ENCODE measurements at regions not wholly inside any gene's neighbourhood (a gene's known extent, or its start where the extent isn't known, plus 50 kb on each side); places are given as distances from the start of the nearest gene placed in this dataset.

- H3K9me3 ChIP-seq = peaks cover 0 to 45% (median 29%) of the 10 kb centered on the region in 4 donors
- no peak overlapping the region for H3K27ac ChIP-seq (replicated peaks in 1 of 4)
- TF ChIP-seq CTCF (IDR thresholded peaks at IDR 0.05) = no peak
- no peak for TF ChIP-seq EP300 (IDR thresholded peaks at IDR 0.05)
- no peak for TF ChIP-seq POLR2AphosphoS5 (IDR thresholded peaks at IDR 0.05)
- TF ChIP-seq POLR2A (IDR thresholded peaks at IDR 0.05; ENCODE audit: low read depth) = no peak
- no peak for DNase-seq (ENCODE audit: extremely low spot score)
- no peaks in the 10 kb centered on the region for H3K27me3 ChIP-seq
- H3K36me3 ChIP-seq = no peaks in the 10 kb centered on the region
- 88% methylated on average over 4 of the region's 13 CpGs for WGBS
- H3K4me3 ChIP-seq = no peak overlapping the region
- no peaks in the 10 kb centered on the region for H3K4me1 ChIP-seq
- intact Hi-C loops (cut with DNase I) = no loop called here
Observed at GRCh38 chr5:89777758-89778157, 631.8 kb downstream of the CETN3 start.

- no peaks in the 10 kb centered on the region for H3K36me3 ChIP-seq
- no peak for DNase-seq (ENCODE audit: extremely low spot score)
- WGBS = 81% methylated on average over 2 of the region's 2 CpGs
- H3K27me3 ChIP-seq = no peaks in the 10 kb centered on the region
- TF ChIP-seq POLR2A (IDR thresholded peaks at IDR 0.05; ENCODE audit: low read depth) (no peak), CTCF (IDR thresholded peaks at IDR 0.05) (no peak), POLR2AphosphoS5 (IDR thresholded peaks at IDR 0.05) (no peak), EP300 (IDR thresholded peaks at IDR 0.05) (no peak)
- intact Hi-C loops (cut with DNase I) = no loop called here
- no peak overlapping the region for H3K4me3 ChIP-seq
- no peaks in the 10 kb centered on the region for H3K4me1 ChIP-seq
- no peaks in the 10 kb centered on the region for H3K9me3 ChIP-seq
- H3K27ac ChIP-seq (replicated peaks in 1 of 4) = no peak overlapping the region
Observed at GRCh38 chr5:89769975-89770374, 639.6 kb downstream of the CETN3 start.

- Histone ChIP-seq H3K27me3 (no peaks in the 10 kb centered on the region), H3K36me3 (no peaks in the 10 kb centered on the region), H3K27ac (replicated peaks in 1 of 4) (no peak overlapping the region), H3K4me1 (peaks cover 0 to 15% (median 3%) of the 10 kb centered on the region in 4 donors), H3K4me3 (no peak overlapping the region), H3K9me3 (no peaks in the 10 kb centered on the region)
- intact Hi-C loops (cut with DNase I) = no loop called here
- TF ChIP-seq EP300 (IDR thresholded peaks at IDR 0.05) (no peak), POLR2AphosphoS5 (IDR thresholded peaks at IDR 0.05) (no peak), CTCF (IDR thresholded peaks at IDR 0.05) (no peak), POLR2A (IDR thresholded peaks at IDR 0.05; ENCODE audit: low read depth) (no peak)
- DNase-seq (ENCODE audit: extremely low spot score) = no peak
- 65% methylated on average over 1 of the region's 1 CpG for WGBS
Observed at GRCh38 chr5:89759802-89760201, 649.8 kb downstream of the CETN3 start.

GRCh38 chr5:89758146-89758545 is 651.4 kb downstream of the CETN3 start:
- no peaks in the 10 kb centered on the region for H3K27me3 ChIP-seq
- H3K36me3 ChIP-seq = no peaks in the 10 kb centered on the region
- no peak overlapping the region for H3K4me3 ChIP-seq
- intact Hi-C loops (cut with DNase I) = no loop called here
- no peak overlapping the region for H3K27ac ChIP-seq (replicated peaks in 1 of 4)
- H3K9me3 ChIP-seq = no peaks in the 10 kb centered on the region
- TF ChIP-seq EP300 (IDR thresholded peaks at IDR 0.05) (no peak), POLR2AphosphoS5 (IDR thresholded peaks at IDR 0.05) (no peak), CTCF (IDR thresholded peaks at IDR 0.05) (no peak), POLR2A (IDR thresholded peaks at IDR 0.05; ENCODE audit: low read depth) (no peak)
- H3K4me1 ChIP-seq = peaks cover 0 to 15% (median 3%) of the 10 kb centered on the region in 4 donors
- no peak for DNase-seq (ENCODE audit: extremely low spot score)

- WGBS = 59% methylated on average over 5 of the region's 5 CpGs
- no peaks in the 10 kb centered on the region for H3K9me3 ChIP-seq
- no peaks in the 10 kb centered on the region for H3K36me3 ChIP-seq
- no peak overlapping the region for H3K4me3 ChIP-seq
- intact Hi-C loops (cut with DNase I) = no loop called here
- no peak overlapping the region for H3K27ac ChIP-seq (replicated peaks in 1 of 4)
- H3K27me3 ChIP-seq = no peaks in the 10 kb centered on the region
- DNase-seq (ENCODE audit: extremely low spot score) = no peak
- TF ChIP-seq POLR2AphosphoS5 (IDR thresholded peaks at IDR 0.05) = no peak
- no peak for TF ChIP-seq EP300 (IDR thresholded peaks at IDR 0.05)
- no peak for TF ChIP-seq CTCF (IDR thresholded peaks at IDR 0.05)
- TF ChIP-seq POLR2A (IDR thresholded peaks at IDR 0.05; ENCODE audit: low read depth) = no peak
- peaks cover 0 to 15% (median 3%) of the 10 kb centered on the region in 4 donors for H3K4me1 ChIP-seq
Observed at GRCh38 chr5:89756955-89757354, 652.6 kb downstream of the CETN3 start.

Measured in esophagus muscularis mucosa (tissue), 4 donors.